ENCODE measurements at regions not wholly inside any gene's neighbourhood (a gene's known extent, or its start where the extent isn't known, plus 50 kb on each side); places are given as distances from the start of the nearest gene placed in this dataset.

GRCh38 chr17:79470754-79471153, 140.1 kb downstream of the RBFOX3 start:
- no peak for DNase-seq

- no peak for DNase-seq
These were observed 141.2 kb downstream of the RBFOX3 start for GRCh38 chr17:79469646-79470045.

GRCh38 chr17:79468183-79468944, 142.5 kb downstream of the RBFOX3 start:
- DNase-seq = no peak

GRCh38 chr17:79466562-79467350, 144.1 kb downstream of the RBFOX3 start:
- DNase-seq = no peak

GRCh38 chr17:79465681-79466025, 145.2 kb downstream of the RBFOX3 start:
- DNase-seq = no peak

- DNase-seq = no peak
These were observed 145.7 kb downstream of the RBFOX3 start for GRCh38 chr17:79465011-79465680.

GRCh38 chr17:79464318-79465010, 146.4 kb downstream of the RBFOX3 start:
- DNase-seq = no peak

- DNase-seq = no peak
These were observed 147.2 kb downstream of the RBFOX3 start for GRCh38 chr17:79463421-79464317.

GRCh38 chr17:79461041-79461440, 149.8 kb downstream of the RBFOX3 start:
- DNase-seq = no peak

GRCh38 chr17:79459846-79460245, 151.0 kb downstream of the RBFOX3 start:
- DNase-seq = no peak

- no peak for DNase-seq
These were observed 151.7 kb downstream of the RBFOX3 start for GRCh38 chr17:79459003-79459655.

GRCh38 chr17:79458356-79458755, 152.5 kb downstream of the RBFOX3 start:
- DNase-seq = no peak

GRCh38 chr17:79457889-79458288, 153.0 kb downstream of the RBFOX3 start:
- no peak for DNase-seq

GRCh38 chr17:79457376-79457775, 153.5 kb downstream of the RBFOX3 start:
- DNase-seq = no peak

GRCh38 chr17:79455636-79456035, 155.2 kb downstream of the RBFOX3 start:
- DNase-seq = no peak

GRCh38 chr17:79454826-79455225, 156.0 kb downstream of the RBFOX3 start:
- DNase-seq = no peak

- no peak for DNase-seq
These were observed 157.4 kb downstream of the RBFOX3 start for GRCh38 chr17:79453481-79453880.

GRCh38 chr17:79452706-79453105, 158.1 kb downstream of the RBFOX3 start:
- DNase-seq = no peak

- no peak for DNase-seq
These were observed 159.7 kb downstream of the RBFOX3 start for GRCh38 chr17:79451167-79451566.

- DNase-seq = no peak
These were observed 164.3 kb downstream of the RBFOX3 start for GRCh38 chr17:79446399-79447009.
